Suprapubic skin (tissue), 4 donors: ENCODE measurements at regions not wholly inside any gene's neighbourhood (a gene's known extent, or its start where the extent isn't known, plus 50 kb on each side); places are given as distances from the start of the nearest gene placed in this dataset.

Source experiments
- DNase-seq, 2 donors: peaks; one replicate each; pipeline ENCODE4 v3.0.0-alpha.2; 2019; ENCODE audit warnings: low spot score in 2 of 2
- H3K27ac ChIP-seq: fragments of 200-600 bp; sonication (generic); one replicate; pipeline ENCODE4 v1.5.1; 2019
- H3K27me3 ChIP-seq: fragments of 200-600 bp; sonication (generic); one replicate; pipeline ENCODE4 v1.5.1; 2019
- H3K36me3 ChIP-seq: fragments of 200-600 bp; sonication (generic); one replicate; pipeline ENCODE4 v1.5.1; 2019
- H3K4me1 ChIP-seq: fragments of 200-600 bp; sonication (generic); one replicate; pipeline ENCODE4 v1.5.1; 2019
- H3K4me3 ChIP-seq: fragments of 200-600 bp; sonication (generic); one replicate; pipeline ENCODE4 v1.5.1; 2019; ENCODE audit warnings: mild to moderate bottlenecking
- H3K9me3 ChIP-seq: fragments of 200-600 bp; sonication (generic); one replicate; pipeline ENCODE4 v1.5.1; 2019
- CTCF ChIP-seq, 2 donors: fragments of 200-600 bp in 1 of 2; fragments of 450-650 bp in 1 of 2; sonication (generic) in 1 of 2; IDR thresholded peaks; one replicate each; pipeline ENCODE4 v1.5.1; 2016 to 2019; ENCODE audit warnings: antibody characterized with exemption in 2 of 2, mild to moderate bottlenecking in 1 of 2, moderate library complexity in 1 of 2
- EP300 ChIP-seq: sonication (generic); formaldehyde crosslinking; IDR thresholded peaks from one replicate; pipeline ENCODE4 v1.6.1; 2017; ENCODE audit warnings: antibody characterized with exemption
- POLR2A ChIP-seq, 2 donors: fragments of 450-650 bp; IDR thresholded peaks; one replicate each; pipeline ENCODE4 v1.6.1; 2017; ENCODE audit warnings: antibody characterized with exemption in 2 of 2, mild to moderate bottlenecking in 2 of 2, moderate library complexity in 2 of 2
- POLR2AphosphoS5 ChIP-seq, 3 donors: sonication (generic); formaldehyde crosslinking; IDR thresholded peaks; one replicate each; pipeline ENCODE4 v1.6.1; 2017; ENCODE audit warnings: antibody characterized with exemption in 3 of 3
- WGBS: methylation state at CpG from one replicate; pipeline ENCODE4 v1.1.5; 2018; 5-methylcytosine and 5-hydroxymethylcytosine counted together

GRCh38 chr1:8257621-8258020 is 60.3 kb upstream of the SLC45A1 start:
- no peaks in the 10 kb centered on the region for H3K9me3 ChIP-seq
- H3K4me3 ChIP-seq, result no peak overlapping the region
- WGBS, result 73% methylated on average over 7 of the region's 7 CpGs

GRCh38 chr1:8256321-8256720 is 61.6 kb upstream of the SLC45A1 start:
- Histone ChIP-seq H3K27ac (no peak overlapping the region), H3K4me3 (no peak overlapping the region), H3K4me1 (peaks cover 18% of the 10 kb centered on the region), H3K9me3 (no peaks in the 10 kb centered on the region), H3K27me3 (no peaks in the 10 kb centered on the region), H3K36me3 (no peaks in the 10 kb centered on the region)
- no peak for TF ChIP-seq CTCF (IDR thresholded peaks at IDR 0.05)
- TF ChIP-seq POLR2AphosphoS5 (IDR thresholded peaks at IDR 0.05), result no peak
- TF ChIP-seq EP300, result no peak
- no peak for TF ChIP-seq POLR2A (IDR thresholded peaks at IDR 0.05)
- no peak for DNase-seq
- WGBS, result 96% methylated on average over 7 of the region's 7 CpGs

More at GRCh38 chr1:8257621-8258020, 60.3 kb upstream of the SLC45A1 start:
- Histone ChIP-seq H3K36me3 (no peaks in the 10 kb centered on the region), H3K27me3 (no peaks in the 10 kb centered on the region), H3K4me1 (peaks cover 18% of the 10 kb centered on the region), H3K27ac (no peak overlapping the region)
- TF ChIP-seq POLR2A (IDR thresholded peaks at IDR 0.05) (no peak), CTCF (IDR thresholded peaks at IDR 0.05) (no peak), EP300 (no peak), POLR2AphosphoS5 (IDR thresholded peaks at IDR 0.05) (no peak)
- no peak for DNase-seq

GRCh38 chr1:8255712-8256111 is 62.2 kb upstream of the SLC45A1 start:
- no peaks in the 10 kb centered on the region for H3K27me3 ChIP-seq
- 96% methylated on average over 5 of the region's 5 CpGs for WGBS
- H3K9me3 ChIP-seq, result no peaks in the 10 kb centered on the region
- no peak overlapping the region for H3K4me3 ChIP-seq
- TF ChIP-seq POLR2AphosphoS5 (IDR thresholded peaks at IDR 0.05) (no peak), CTCF (IDR thresholded peaks at IDR 0.05) (no peak)
- H3K27ac ChIP-seq, result no peak overlapping the region
- H3K36me3 ChIP-seq, result no peaks in the 10 kb centered on the region
- DNase-seq, result no peak
- peaks cover 18% of the 10 kb centered on the region for H3K4me1 ChIP-seq

GRCh38 chr1:8252266-8252951 is 65.5 kb upstream of the SLC45A1 start:
- Histone ChIP-seq H3K36me3 (no peaks in the 10 kb centered on the region), H3K4me1 (no peaks in the 10 kb centered on the region), H3K27me3 (no peaks in the 10 kb centered on the region), H3K9me3 (no peaks in the 10 kb centered on the region), H3K27ac (no peak overlapping the region), H3K4me3 (no peak overlapping the region)
- TF ChIP-seq POLR2AphosphoS5 (IDR thresholded peaks at IDR 0.05) (no peak), EP300 (no peak), POLR2A (IDR thresholded peaks at IDR 0.05) (no peak), CTCF (IDR thresholded peaks at IDR 0.05) (no peak)
- WGBS, result 73% methylated on average over 13 of the region's 13 CpGs
- no peak for DNase-seq

- Histone ChIP-seq H3K36me3 (no peaks in the 10 kb centered on the region), H3K27me3 (no peaks in the 10 kb centered on the region), H3K27ac (no peak overlapping the region), H3K9me3 (no peaks in the 10 kb centered on the region), H3K4me1 (no peaks in the 10 kb centered on the region), H3K4me3 (no peak overlapping the region)
- WGBS, result 88% methylated on average over 9 of the region's 9 CpGs
- DNase-seq, result no peak
- TF ChIP-seq EP300 (no peak), POLR2A (IDR thresholded peaks at IDR 0.05) (no peak), POLR2AphosphoS5 (IDR thresholded peaks at IDR 0.05) (no peak), CTCF (IDR thresholded peaks at IDR 0.05) (no peak)
Measured at GRCh38 chr1:8251635-8252034, 66.3 kb upstream of the SLC45A1 start.
